ENCODE measurements at regions not wholly inside any gene's neighbourhood (a gene's known extent, or its start where the extent isn't known, plus 50 kb on each side); places are given as distances from the start of the nearest gene placed in this dataset.

GRCh38 chr11:28713850-28714249 lies 605.7 kb downstream of the METTL15 start:
- no peak for DNase-seq

GRCh38 chr11:28708075-28708474 lies 599.9 kb downstream of the METTL15 start:
- DNase-seq = no peak

- DNase-seq = no peak
Observed at GRCh38 chr11:28704801-28705200, 596.6 kb downstream of the METTL15 start.

DNA sequence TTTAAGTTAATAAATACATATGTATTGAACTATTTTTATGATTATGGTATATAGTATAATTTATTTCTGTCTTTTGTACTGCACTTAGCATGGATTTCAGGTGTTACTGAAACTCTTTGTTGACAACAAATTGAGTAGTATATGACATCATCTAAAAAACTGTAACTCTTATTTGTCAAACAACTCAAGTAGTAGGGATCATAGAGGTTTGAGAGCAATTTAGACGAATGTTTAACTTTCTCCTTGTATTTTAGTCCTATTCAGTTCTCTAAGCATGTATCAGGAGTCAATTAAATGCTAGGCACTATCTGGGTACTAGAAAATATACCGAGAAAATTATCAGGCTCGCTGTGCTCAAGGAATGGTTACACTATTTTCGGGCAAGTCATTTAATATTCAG lies 595.2 kb downstream of the METTL15 start:
- DNase-seq = no peak

GRCh38 chr11:28702871-28703270 lies 594.7 kb downstream of the METTL15 start:
- DNase-seq = no peak

- no peak for DNase-seq
Observed at GRCh38 chr11:28702450-28702790, 594.2 kb downstream of the METTL15 start.

- no peak for DNase-seq
Observed at GRCh38 chr11:28701760-28702449, 593.7 kb downstream of the METTL15 start.

DNA sequence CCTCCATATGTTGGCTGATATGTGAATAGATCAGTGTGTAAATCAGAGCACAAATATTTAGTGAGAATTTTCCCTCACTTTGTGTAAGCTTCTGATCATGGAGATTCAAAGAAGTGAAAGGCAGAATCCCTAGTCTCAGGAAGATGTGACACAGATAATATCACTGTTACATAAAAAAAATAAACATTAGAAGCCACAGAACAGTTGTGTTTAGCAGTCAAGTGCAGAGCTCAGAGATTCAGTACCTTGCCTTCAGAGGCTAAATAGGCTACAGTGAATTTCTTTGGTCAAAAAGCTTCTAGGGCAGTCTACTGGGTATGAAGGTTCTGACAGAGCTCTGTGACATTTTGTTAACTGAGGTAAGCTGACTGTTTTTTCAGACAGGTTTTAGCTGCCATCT lies 591.5 kb downstream of the METTL15 start:
- no peak for DNase-seq

DNA sequence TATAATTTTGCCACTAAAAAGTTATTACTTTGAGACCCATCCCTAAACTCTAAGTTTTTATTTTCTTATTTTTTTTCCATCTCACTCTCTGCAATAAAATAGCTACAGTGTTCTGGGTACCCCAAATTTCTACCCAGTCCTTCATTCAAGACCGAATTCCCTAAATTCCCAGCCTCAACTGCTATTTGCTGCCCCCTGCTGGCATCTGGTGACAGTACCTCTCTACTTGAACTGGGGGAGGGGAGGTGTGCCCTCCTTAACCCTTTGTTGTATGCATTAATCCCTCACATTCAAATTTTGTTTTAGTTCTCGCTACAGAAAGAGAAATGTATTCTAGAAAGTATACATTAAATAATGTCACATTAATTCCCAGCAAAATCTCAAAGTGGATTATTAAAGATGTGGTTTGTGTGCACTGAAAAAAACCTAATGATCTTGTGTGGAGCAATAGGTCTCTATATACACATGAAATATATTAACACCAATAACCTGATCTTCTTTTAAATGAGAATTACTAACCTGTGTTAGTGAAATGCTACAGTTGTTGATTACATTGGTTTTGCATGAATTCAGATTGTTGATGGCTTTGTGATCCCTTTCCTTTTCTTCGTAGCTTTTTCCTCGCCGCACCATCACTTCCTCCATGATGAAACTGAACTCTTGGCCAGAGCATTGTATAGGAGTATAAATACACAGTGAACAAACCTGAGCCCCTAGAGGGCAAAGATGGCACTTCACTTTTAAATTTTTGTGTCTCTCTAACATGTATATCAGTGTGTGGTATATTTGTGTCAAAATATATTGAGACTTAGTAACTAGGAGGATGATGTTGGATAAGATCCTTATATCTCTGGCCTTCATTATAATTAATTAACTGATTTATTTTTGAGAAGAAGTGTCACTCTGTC lies 590.0 kb downstream of the METTL15 start:
- peak; percentile 21 to 36 for DNase-seq

GRCh38 chr11:28696591-28696990 lies 588.4 kb downstream of the METTL15 start:
- no peak for DNase-seq

DNA sequence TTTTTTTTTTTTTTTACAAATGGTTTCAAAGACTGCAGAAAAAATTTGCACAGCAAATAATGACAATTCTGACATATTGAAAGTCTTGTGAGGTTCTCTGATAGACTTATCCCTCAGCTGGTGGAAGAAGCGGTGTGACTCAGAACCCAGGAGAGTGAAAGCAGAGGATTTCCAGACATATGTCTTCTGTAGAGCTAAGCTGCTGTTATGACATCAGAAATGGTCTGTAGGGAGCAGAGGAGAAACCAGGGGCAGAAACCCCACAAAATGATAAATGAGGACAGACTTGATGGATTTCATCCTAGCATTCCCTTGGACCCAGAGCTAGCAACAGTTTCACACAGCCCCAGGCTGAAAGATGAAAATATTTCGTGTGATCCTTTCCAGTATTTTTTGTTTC lies 582.6 kb downstream of the METTL15 start:
- DNase-seq = no peak

- DNase-seq = no peak
Observed at GRCh38 chr11:28684011-28684586, 575.9 kb downstream of the METTL15 start.

DNA sequence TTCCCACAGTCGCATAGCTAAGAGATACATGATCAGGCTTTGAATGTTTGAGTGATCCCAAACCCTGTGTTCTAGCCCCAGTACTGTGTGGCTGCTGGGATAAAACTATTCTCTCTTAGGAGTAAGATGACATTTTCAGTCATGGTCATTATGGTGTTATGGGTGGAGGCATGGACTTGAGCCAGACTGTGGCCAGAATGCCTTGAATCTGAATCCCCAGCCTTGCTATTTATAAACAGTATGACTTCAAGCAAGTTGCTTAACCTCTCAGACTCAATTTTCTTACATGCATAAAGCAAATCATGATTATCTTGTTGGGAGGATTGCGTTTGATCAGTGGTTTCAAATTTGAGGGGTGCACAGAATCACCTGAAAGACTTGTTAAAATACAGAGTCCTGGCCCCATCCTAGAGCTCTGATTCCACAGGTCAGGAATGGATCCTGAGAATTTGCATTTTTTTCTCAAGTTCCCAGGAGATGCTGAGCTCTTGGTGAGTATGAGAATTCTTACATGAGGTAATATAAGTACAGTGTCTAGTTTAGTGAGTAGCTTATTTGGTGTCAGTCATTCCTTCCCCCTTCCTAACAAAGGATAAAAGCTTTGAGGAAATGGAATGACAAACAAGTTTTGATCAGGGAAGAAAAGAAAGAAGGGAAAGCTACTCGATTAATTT lies 571.7 kb downstream of the METTL15 start:
- no peak for DNase-seq

DNA sequence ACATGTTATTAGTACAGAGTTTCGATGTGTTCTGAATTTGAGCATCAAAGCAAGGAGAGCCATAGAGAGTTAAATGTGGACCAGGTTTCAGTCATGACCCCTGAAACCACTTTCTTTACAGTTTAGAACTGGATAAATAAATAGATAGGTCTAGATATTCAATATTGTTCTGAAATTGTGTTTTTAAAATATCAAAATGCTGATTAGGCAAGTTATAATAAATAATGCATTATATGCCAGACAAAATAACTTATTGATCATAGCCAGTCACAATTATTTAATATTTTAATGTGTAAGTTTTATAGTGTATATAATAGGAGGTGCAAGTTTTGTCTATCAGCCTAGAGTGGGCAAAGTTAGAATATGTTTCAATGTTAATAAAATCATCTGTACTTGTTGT lies 569.5 kb downstream of the METTL15 start:
- DNase-seq = no peak

- no peak for DNase-seq
Observed at GRCh38 chr11:28675183-28675582, 567.0 kb downstream of the METTL15 start.

DNA sequence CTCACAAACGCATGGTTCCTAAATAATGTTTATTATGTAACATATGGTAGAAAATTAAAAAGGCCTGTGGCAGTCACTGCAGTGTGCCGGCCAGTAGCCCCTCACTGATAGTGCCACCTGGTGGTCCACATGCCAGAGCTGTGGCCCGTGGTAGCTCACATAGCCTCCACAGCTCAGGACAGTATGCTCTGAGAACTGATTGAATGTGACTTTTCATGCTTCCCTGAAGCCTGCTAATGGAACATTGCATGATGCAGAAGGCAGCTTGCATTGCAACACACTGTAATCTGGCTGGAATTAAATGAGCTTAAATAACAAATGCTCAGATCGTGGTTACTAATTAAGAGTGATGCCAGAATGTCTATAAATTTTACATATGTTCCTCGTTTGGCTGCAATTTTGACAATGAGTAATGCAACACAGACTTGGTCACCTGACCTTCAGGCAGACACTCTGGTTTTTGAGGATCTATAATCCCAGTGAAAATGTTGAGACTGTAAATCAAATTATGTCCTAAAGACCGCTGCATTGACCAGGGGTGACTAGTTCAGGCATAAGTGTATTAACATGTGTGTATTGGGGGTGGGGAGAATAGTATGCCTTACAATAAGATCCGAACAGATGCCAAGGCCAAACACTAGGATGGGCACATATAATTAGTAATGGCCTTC lies 566.4 kb downstream of the METTL15 start:
- no peak for DNase-seq

DNA sequence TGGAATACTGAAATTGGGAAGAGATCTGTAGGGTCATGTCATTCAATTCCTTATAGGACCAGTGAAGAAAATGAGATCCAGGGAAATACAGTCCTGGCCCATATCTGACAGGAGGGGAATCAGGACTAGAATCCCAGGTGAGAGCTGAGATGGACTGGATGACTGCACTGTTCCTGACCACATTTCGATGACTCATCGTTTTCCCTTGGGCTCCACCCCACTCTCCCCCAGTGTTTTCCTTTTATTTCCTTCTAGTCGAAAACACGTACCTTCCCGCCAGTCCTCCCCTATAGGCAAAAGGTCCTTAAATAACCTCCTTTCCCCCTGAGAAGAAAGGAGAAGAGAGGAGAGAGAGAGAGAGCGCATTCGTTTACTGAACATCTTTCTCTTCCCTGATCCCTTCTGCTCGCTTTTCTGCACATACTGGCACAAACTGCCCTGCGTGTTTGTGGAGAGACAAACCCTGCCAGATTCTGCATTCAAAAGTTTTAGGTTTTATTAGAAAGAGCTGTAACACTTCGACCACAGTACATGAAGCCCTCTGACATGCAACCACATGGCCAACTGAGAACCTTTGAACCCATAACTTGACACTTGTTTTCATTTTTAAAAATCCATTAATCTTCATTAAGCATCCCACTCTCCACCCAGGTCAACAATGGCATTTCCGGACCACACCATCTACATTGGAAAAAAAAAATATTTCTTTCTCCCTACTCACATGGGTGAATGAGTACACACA lies 565.7 kb downstream of the METTL15 start:
- DNase-seq = no peak

DNA sequence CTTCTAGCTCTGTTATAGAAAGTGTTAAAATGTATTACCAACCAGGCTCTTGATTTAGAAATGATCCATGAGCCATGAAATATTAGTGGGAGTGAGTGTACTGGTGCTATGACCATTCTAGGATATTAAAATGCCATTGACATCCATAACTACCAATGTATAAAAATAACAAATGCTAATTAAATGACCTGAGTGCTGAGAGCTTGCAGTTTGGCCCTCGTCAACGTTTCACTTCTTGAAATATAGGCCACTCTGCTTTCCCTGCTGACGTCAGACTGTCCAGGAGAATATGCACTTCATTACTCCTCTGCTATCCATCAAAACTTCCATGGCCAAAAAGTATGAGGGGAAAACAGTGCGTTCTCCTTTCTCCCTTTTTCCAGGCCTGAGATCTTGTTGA lies 563.1 kb downstream of the METTL15 start:
- DNase-seq = no peak

DNA sequence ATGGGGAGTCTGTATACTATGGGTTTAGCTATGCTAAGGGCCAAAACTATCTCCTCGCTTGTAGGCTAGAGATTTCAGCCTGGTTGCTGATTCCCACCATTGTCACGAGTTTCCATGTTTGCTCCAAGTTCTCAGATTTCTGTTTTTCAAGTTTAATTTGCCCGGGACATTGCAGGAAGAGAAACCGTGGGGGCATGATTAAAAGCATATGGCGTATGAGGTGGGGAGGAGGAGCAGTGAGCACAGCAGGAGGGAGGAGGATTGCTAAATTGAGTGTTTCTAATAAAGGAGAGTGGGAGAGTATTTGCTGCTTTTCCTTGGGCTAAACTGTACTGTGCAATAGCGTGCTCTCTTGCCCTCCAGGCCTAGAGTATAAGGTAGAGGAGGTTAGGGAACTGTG lies 558.4 kb downstream of the METTL15 start:
- no peak for DNase-seq

- DNase-seq = no peak
Observed at GRCh38 chr11:28659716-28660348, 551.6 kb downstream of the METTL15 start.

- DNase-seq = no peak
Observed at GRCh38 chr11:28657378-28658030, 549.3 kb downstream of the METTL15 start.
